SU-DHL-6 (cell line): ENCODE measurements at regions not wholly inside any gene's neighbourhood (a gene's known extent, or its start where the extent isn't known, plus 50 kb on each side); places are given as distances from the start of the nearest gene placed in this dataset.
"Not testable (repeated sequence)": the region's sequence is repeated elsewhere in the genome, so short reads cannot be mapped to it uniquely, and the experiment has no call there.

ENCODE experiments used
- H2AFZ ChIP-seq: fragments of 200-600 bp; sonication (generic); 2 replicates; pipeline ENCODE4 v1.6.1; 2014; ENCODE audit warnings: low read depth, mild to moderate bottlenecking, moderate library complexity, mixed read lengths, antibody characterized with exemption, low read length; ENCODE audit not compliant: severe bottlenecking
- H3F3A ChIP-seq: fragments of 200-600 bp; shearing (Covaris generic); 2 replicates; pipeline ENCODE4 v1.6.0; 2016; ENCODE audit warnings: antibody characterized with exemption, mild to moderate bottlenecking; ENCODE audit not compliant: insufficient read depth
- H3K27ac ChIP-seq: fragments of 200-600 bp; sonication (generic); 2 replicates; pipeline ENCODE4 v1.5.1; 2016; ENCODE audit warnings: low read depth, mild to moderate bottlenecking, low read length, moderate library complexity, mixed read lengths
- H3K27me3 ChIP-seq: fragments of 200-600 bp; sonication (generic), shearing (Covaris generic); 2 replicates; pipeline ENCODE4 v1.6.0; 2014; ENCODE audit warnings: mild to moderate bottlenecking, low read length
- H3K36me3 ChIP-seq: fragments of 200-600 bp; sonication (generic); 2 replicates; pipeline ENCODE4 v1.6.1; 2014; ENCODE audit warnings: mild to moderate bottlenecking, low read length, mixed read lengths
- H3K4me2 ChIP-seq: fragments of 300-600, 200-600 bp; shearing (Covaris generic), sonication (generic); 2 replicates; pipeline ENCODE4 v1.6.0; 2014; ENCODE audit warnings: low read length, low read depth, mild to moderate bottlenecking; ENCODE audit not compliant: poor library complexity, severe bottlenecking
- H3K4me3 ChIP-seq: fragments of 200-600 bp; sonication (generic); 2 replicates; pipeline ENCODE4 v1.5.1; 2014; ENCODE audit warnings: antibody characterized with exemption, low read length, mild to moderate bottlenecking, mixed read lengths; ENCODE audit not compliant: insufficient read depth, poor library complexity, severe bottlenecking
- H3K79me2 ChIP-seq: fragments of 200-600 bp; sonication (generic); 2 replicates; pipeline ENCODE4 v1.6.1; 2014; ENCODE audit warnings: mild to moderate bottlenecking, low read length, moderate library complexity; ENCODE audit not compliant: insufficient read depth
- H3K9ac ChIP-seq: fragments of 200-600 bp; sonication (generic); 2 replicates; pipeline ENCODE4 v1.7.0; 2014; ENCODE audit warnings: mild to moderate bottlenecking, low read length
- H3K9me2 ChIP-seq: fragments of 200-600 bp; sonication (generic); replicated peaks from 2 replicates; pipeline ENCODE4 v1.6.1; 2014; ENCODE audit warnings: low read length; ENCODE audit not compliant: insufficient read depth
- H3K9me3 ChIP-seq: fragments of 200-600 bp; sonication (generic); 2 replicates; pipeline ENCODE4 v1.6.1; 2014; ENCODE audit warnings: low read length, mixed read lengths; ENCODE audit not compliant: insufficient read depth
- H4K20me1 ChIP-seq: fragments of 200-600 bp; sonication (generic); 2 replicates; pipeline ENCODE4 v1.6.1; 2014; ENCODE audit warnings: low read depth, mild to moderate bottlenecking, antibody characterized with exemption, low read length, moderate library complexity, mixed read lengths
- EZH2phosphoT487 ChIP-seq: fragments of 200-600 bp; sonication (generic), shearing (Covaris generic); conservative IDR thresholded peaks from 2 replicates; pipeline ENCODE4 v1.6.1; 2018; ENCODE audit warnings: mild to moderate bottlenecking, antibody characterized with exemption, low read length, moderate library complexity, mixed read lengths
- TF ChIP-seq, protein P1 (sequence below): fragments of 200-600 bp; sonication (generic); IDR thresholded peaks from one replicate; pipeline ENCODE4 v1.5.1; 2017; ENCODE audit warnings: antibody characterized with exemption, mild to moderate bottlenecking, low read length, moderate library complexity; ENCODE audit not compliant: insufficient read depth, poor library complexity, severe bottlenecking

- H3K9me2 ChIP-seq, result no peaks in the 10 kb centered on the region
- no peaks in the 10 kb centered on the region for H3K9me3 ChIP-seq
- H3K27me3 ChIP-seq, result no peaks in the 10 kb centered on the region
- H3K36me3 ChIP-seq, result no peaks in the 10 kb centered on the region
- no peak overlapping the region for H3K4me3 ChIP-seq
- no peak overlapping the region for H3K4me2 ChIP-seq
- TF ChIP-seq, protein P1, sequence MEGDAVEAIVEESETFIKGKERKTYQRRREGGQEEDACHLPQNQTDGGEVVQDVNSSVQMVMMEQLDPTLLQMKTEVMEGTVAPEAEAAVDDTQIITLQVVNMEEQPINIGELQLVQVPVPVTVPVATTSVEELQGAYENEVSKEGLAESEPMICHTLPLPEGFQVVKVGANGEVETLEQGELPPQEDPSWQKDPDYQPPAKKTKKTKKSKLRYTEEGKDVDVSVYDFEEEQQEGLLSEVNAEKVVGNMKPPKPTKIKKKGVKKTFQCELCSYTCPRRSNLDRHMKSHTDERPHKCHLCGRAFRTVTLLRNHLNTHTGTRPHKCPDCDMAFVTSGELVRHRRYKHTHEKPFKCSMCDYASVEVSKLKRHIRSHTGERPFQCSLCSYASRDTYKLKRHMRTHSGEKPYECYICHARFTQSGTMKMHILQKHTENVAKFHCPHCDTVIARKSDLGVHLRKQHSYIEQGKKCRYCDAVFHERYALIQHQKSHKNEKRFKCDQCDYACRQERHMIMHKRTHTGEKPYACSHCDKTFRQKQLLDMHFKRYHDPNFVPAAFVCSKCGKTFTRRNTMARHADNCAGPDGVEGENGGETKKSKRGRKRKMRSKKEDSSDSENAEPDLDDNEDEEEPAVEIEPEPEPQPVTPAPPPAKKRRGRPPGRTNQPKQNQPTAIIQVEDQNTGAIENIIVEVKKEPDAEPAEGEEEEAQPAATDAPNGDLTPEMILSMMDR, result no peak
- no peak for TF ChIP-seq EZH2phosphoT487
- H2AFZ ChIP-seq, result no peak overlapping the region
- no peaks in the 10 kb centered on the region for H3F3A ChIP-seq
- H3K9ac ChIP-seq, result no peak overlapping the region
- no peaks in the 10 kb centered on the region for H3K79me2 ChIP-seq
- H4K20me1 ChIP-seq, result no peaks in the 10 kb centered on the region
- H3K27ac ChIP-seq, result no peak overlapping the region
Observed at GRCh38 chr1:241442686-241443085, 76.9 kb downstream of the FH start.

DNA sequence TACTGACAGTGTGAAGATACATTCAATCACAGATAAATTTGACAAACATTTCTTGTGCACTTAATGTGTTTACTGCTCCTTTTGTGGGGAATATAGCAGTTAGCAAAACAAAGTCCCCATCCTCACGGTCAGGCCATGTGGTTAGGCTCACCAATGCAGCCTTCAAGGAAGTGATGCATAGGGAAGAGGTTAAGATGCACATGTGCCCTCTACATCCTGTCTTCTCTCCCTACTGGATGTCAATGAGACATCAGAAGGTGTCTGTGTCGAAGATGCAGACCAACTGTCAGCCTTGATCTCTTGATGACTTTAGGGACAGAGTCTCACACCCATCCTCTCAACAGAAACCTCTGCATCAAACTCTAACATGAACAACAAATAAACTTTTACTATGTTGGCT, 78.7 kb downstream of the FH start:
- Histone ChIP-seq H3F3A (no peaks in the 10 kb centered on the region), H3K9ac (no peak overlapping the region), H3K9me2 (no peaks in the 10 kb centered on the region), H4K20me1 (no peaks in the 10 kb centered on the region), H3K79me2 (no peaks in the 10 kb centered on the region), H3K4me2 (no peak overlapping the region), H3K9me3 (no peaks in the 10 kb centered on the region), H3K36me3 (no peaks in the 10 kb centered on the region), H2AFZ (no peak overlapping the region), H3K4me3 (no peak overlapping the region), H3K27me3 (no peaks in the 10 kb centered on the region), H3K27ac (no peak overlapping the region)
- no peak for TF ChIP-seq EZH2phosphoT487
- TF ChIP-seq, protein P1, result no peak

- H3K9me2 ChIP-seq, H3K9me3 ChIP-seq, H3F3A ChIP-seq, H3K27ac ChIP-seq, H3K4me3 ChIP-seq, H2AFZ ChIP-seq, H3K4me2 ChIP-seq, H3K27me3 ChIP-seq, H4K20me1 ChIP-seq, H3K79me2 ChIP-seq, H3K36me3 ChIP-seq, H3K9ac ChIP-seq: not testable (repeated sequence)
Observed at GRCh38 chr1:241438686-241439085, 80.9 kb downstream of the FH start.

DNA sequence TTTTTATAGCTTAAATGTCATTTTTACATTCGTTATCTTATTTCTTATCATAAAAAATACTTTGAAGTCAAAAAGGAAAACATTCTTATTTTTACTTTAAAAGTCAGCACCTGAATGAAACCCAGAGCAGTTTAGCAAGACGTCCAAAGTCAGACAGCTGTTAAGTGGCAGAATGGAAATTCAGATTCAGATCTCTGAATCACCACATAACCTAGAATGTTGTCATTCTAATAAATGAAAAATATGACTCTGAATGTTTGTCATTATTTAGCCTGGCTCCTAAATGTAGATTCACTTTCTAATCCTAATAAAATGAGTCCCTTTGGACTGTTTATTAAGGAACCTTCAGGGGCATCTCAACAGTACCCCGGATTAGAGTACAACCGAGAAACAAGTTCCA, 75.2 kb upstream of the RGS7 start:
- Histone ChIP-seq H3K9ac (no peak overlapping the region), H3K36me3 (no peaks in the 10 kb centered on the region), H3K79me2 (no peaks in the 10 kb centered on the region)

GRCh38 chr1:241425091-241425490, 68.1 kb upstream of the RGS7 start:
- H3K27me3 ChIP-seq, H3K4me3 ChIP-seq, H3K36me3 ChIP-seq, H3K9me2 ChIP-seq, H3F3A ChIP-seq, H4K20me1 ChIP-seq, H2AFZ ChIP-seq, H3K9me3 ChIP-seq, H3K79me2 ChIP-seq, H3K27ac ChIP-seq, H3K4me2 ChIP-seq, H3K9ac ChIP-seq: not testable (repeated sequence)

More for the DNA sequence above, 75.2 kb upstream of the RGS7 start:
- Histone ChIP-seq H3K9me3 (no peaks in the 10 kb centered on the region), H3K4me3 (no peak overlapping the region), H3F3A (no peaks in the 10 kb centered on the region), H3K27ac (no peak overlapping the region), H3K4me2 (no peak overlapping the region), H4K20me1 (no peaks in the 10 kb centered on the region), H2AFZ (no peak overlapping the region), H3K9me2 (no peaks in the 10 kb centered on the region), H3K27me3 (no peaks in the 10 kb centered on the region)
- no peak for TF ChIP-seq EZH2phosphoT487
